A549 (cell line): ENCODE measurements at regions not wholly inside any gene's neighbourhood (a gene's known extent, or its start where the extent isn't known, plus 50 kb on each side); places are given as distances from the start of the nearest gene placed in this dataset.
A peak's percentile ranks its signal among the peaks of the same experiment; 100 is the strongest.

Experiments
- ATAC-seq, 2 experiments: fragments of 200-7000 bp in 1 of 2; fragments of >200 bp in 1 of 2; cut with Nextera tagmentation in 1 of 2; cut with Tn5 transposase in 1 of 2; 3 replicates each; pipeline versions ENCODE4 v1.8.0 to v1.9.1; 2018 to 2020; ENCODE audit warnings: mild to moderate bottlenecking in 1 of 2, moderate library complexity in 1 of 2
- CTCF ChIA-PET: fragments of 300-600 bp; sonication (Branson Sonifier 250); formaldehyde crosslinking; extraction: SDS; loops from one replicate; lab custom pipeline; 2021; ENCODE audit warnings: antibody characterized with exemption, inconsistent platforms; lab: Yijun Ruan, JAX
- POLR2A ChIA-PET: fragments of 350-600 bp; formaldehyde crosslinking; extraction: SDS; loops from one replicate; lab custom pipeline; 2021; ENCODE audit warnings: antibody characterized with exemption, inconsistent platforms; lab: Yijun Ruan, JAX
- DNase-seq, 2 experiments: peaks; one replicate each; pipeline versions ENCODE4 v3.0.0 to v3.0.0-alpha.2; 2011 to 2016; ENCODE audit warnings: low read depth in 1 of 2, low spot score in 1 of 2
- FAIRE-seq: peaks from 2 replicates; lab custom pipeline; 2011; peaks lifted over from hg19 to GRCh38; lab: Jason Lieb, UNC
- H3K27ac ChIP-seq, 2 experiments: fragments of >200 bp; sonication (Bioruptor Twin); formaldehyde crosslinking; 3 replicates each; pipeline ENCODE4 v1.5.1; 2016 to 2017
- H3K4me1 ChIP-seq: fragments of >200 bp; sonication (Bioruptor Twin); formaldehyde crosslinking; 3 replicates; pipeline ENCODE4 v1.6.1; 2016
- H3K4me2 ChIP-seq: fragments of >200 bp; sonication (Bioruptor Twin); formaldehyde crosslinking; 3 replicates; pipeline ENCODE4 v1.6.1; 2016
- H3K4me3 ChIP-seq: fragments of >200 bp; sonication (Bioruptor Twin); formaldehyde crosslinking; 3 replicates; pipeline ENCODE4 v1.5.1; 2016
- H3K9me3 ChIP-seq: fragments of >200 bp; sonication (Bioruptor Twin); formaldehyde crosslinking; 3 replicates; pipeline ENCODE4 v1.6.1; 2016
- BCL3 ChIP-seq: fragments of >200 bp; sonication (Bioruptor Twin); formaldehyde crosslinking; IDR thresholded peaks from 3 replicates; pipeline ENCODE4 v1.6.1; 2016
- BHLHE40 ChIP-seq: IDR thresholded peaks from 2 replicates; pipeline ENCODE4 v1.6.1; 2012; ENCODE audit warnings: low read depth, low read length, inconsistent platforms
- CBX8 ChIP-seq: fragments of 200-600 bp; sonication (generic); IDR thresholded peaks from 2 replicates; pipeline ENCODE4 v1.6.1; 2016
- CEBPB ChIP-seq, 2 experiments: fragments of >200 bp in 1 of 2; sonication (Bioruptor Twin) in 1 of 2; formaldehyde crosslinking in 1 of 2; IDR thresholded peaks; 2 replicates each; pipeline ENCODE4 v1.6.1; 2012 to 2016
- CHD2 ChIP-seq: fragments of 150-350 bp; IDR thresholded peaks from 2 replicates; pipeline ENCODE4 v1.6.1; 2014; ENCODE audit warnings: low read length; ENCODE audit not compliant: partially characterized antibody
- CHD4 ChIP-seq: fragments of 200-600 bp; sonication (generic); IDR thresholded peaks from 2 replicates; pipeline ENCODE4 v1.6.1; 2016; ENCODE audit warnings: antibody characterized with exemption, mild to moderate bottlenecking, borderline replicate concordance
- EHMT2 ChIP-seq: fragments of 200-600 bp; sonication (generic); IDR thresholded peaks from 2 replicates; pipeline ENCODE4 v1.6.1; 2016; ENCODE audit warnings: antibody characterized with exemption, low read depth, mild to moderate bottlenecking, moderate library complexity
- ESRRA ChIP-seq: fragments of 150-350 bp; IDR thresholded peaks from 2 replicates; pipeline ENCODE4 v1.6.1; 2014; ENCODE audit warnings: mild to moderate bottlenecking, low read length, borderline replicate concordance
- FOSL2 ChIP-seq, 2 experiments: fragments of 450-650 bp in 1 of 2; fragments of >200 bp in 1 of 2; sonication (Bioruptor Twin) in 1 of 2; formaldehyde crosslinking; IDR thresholded peaks; 2 replicates each; pipeline versions ENCODE4 v1.5.0 to v1.6.1; 2016 to 2020; ENCODE audit warnings: mild to moderate bottlenecking in 1 of 2, moderate library complexity in 1 of 2
- HDAC2 ChIP-seq: fragments of 200-600 bp; sonication (generic); IDR thresholded peaks from 2 replicates; pipeline ENCODE4 v1.6.1; 2016
- HEYL ChIP-seq: fragments of 250-450 bp; sonication (Bioruptor Pico); IDR thresholded peaks from 2 replicates; pipeline ENCODE4 v1.8.0; 2021; ENCODE audit warnings: mild to moderate bottlenecking, moderate library complexity
- HOXB13 ChIP-seq: fragments of 250-450 bp; sonication (Bioruptor Pico); IDR thresholded peaks from 2 replicates; pipeline ENCODE4 v1.5.0; 2020; ENCODE audit warnings: low read depth, mild to moderate bottlenecking, moderate library complexity
- JUN ChIP-seq, 2 experiments: fragments of >200 bp; sonication (Bioruptor Twin); formaldehyde crosslinking; IDR thresholded peaks; 2 replicates in 1 of 2; 3 replicates in 1 of 2; pipeline ENCODE4 v1.6.1; 2016 to 2017
- JUNB ChIP-seq: fragments of >200 bp; sonication (Bioruptor Twin); formaldehyde crosslinking; IDR thresholded peaks from 2 replicates; pipeline ENCODE4 v1.6.1; 2016
- MAFK ChIP-seq: fragments of 450-650 bp; IDR thresholded peaks from 2 replicates; pipeline ENCODE4 v1.6.1; 2014; ENCODE audit not compliant: partially characterized antibody
- MAZ ChIP-seq: fragments of 150-350 bp; IDR thresholded peaks from 2 replicates; pipeline ENCODE4 v1.6.1; 2014; ENCODE audit warnings: antibody characterized with exemption, low read depth, low read length, borderline replicate concordance
- NR3C1 ChIP-seq: fragments of >200 bp; sonication (Bioruptor Twin); formaldehyde crosslinking; IDR thresholded peaks from 3 replicates; pipeline ENCODE4 v1.6.1; 2017
- PBX3 ChIP-seq: IDR thresholded peaks from 2 replicates; pipeline ENCODE4 v1.6.1; 2012
- POLR2AphosphoS2 ChIP-seq: conservative IDR thresholded peaks from 2 replicates; pipeline ENCODE4 v1.6.1; 2012; ENCODE audit warnings: low read length, improper control_type of control experiment, inconsistent platforms
- RFX5 ChIP-seq: fragments of 450-650 bp; IDR thresholded peaks from 2 replicates; pipeline ENCODE4 v1.7.1; 2014; ENCODE audit warnings: antibody characterized with exemption, mild to moderate bottlenecking, moderate library complexity
- SMC3 ChIP-seq: fragments of >200 bp; sonication (Bioruptor Twin); formaldehyde crosslinking; IDR thresholded peaks from 3 replicates; pipeline ENCODE4 v1.6.1; 2018; ENCODE audit warnings: inconsistent platforms
- ZFP36 ChIP-seq: fragments of 450-650 bp; IDR thresholded peaks from 2 replicates; pipeline ENCODE4 v1.6.1; 2014; ENCODE audit warnings: borderline replicate concordance; ENCODE audit not compliant: partially characterized antibody
- WGBS: methylation state at CpG from one replicate; pipeline ENCODE4 v1.1.6; 2017; ENCODE audit errors: missing lambda C conversion rate; 5-methylcytosine and 5-hydroxymethylcytosine counted together
- TF ChIP-seq, protein P1 (sequence below): fragments of 250-450 bp; sonication (Bioruptor Pico); IDR thresholded peaks from 2 replicates; pipeline ENCODE4 v1.5.0; 2020; ENCODE audit warnings: low read depth, mild to moderate bottlenecking, moderate library complexity
- TF ChIP-seq, protein P2 (sequence below): fragments of 250-450 bp; sonication (Bioruptor Pico); IDR thresholded peaks from 2 replicates; pipeline ENCODE4 v1.5.0; 2021; ENCODE audit warnings: mild to moderate bottlenecking, moderate library complexity, borderline replicate concordance

- Histone ChIP-seq H3K27ac (no peak overlapping the region; a peak in 2 of 6 replicates), H3K4me1 (peaks cover 54% of the 10 kb centered on the region), H3K4me2 (peak overlapping the region; percentile 15; the same call in 2 of the 3 replicates), H3K4me3 (no peak overlapping the region), H3K9me3 (no peaks in the 10 kb centered on the region)
- DNase-seq (no peak), ATAC-seq (no peak), FAIRE-seq (no peak)
- ChIA-PET POLR2A (no interaction called here), CTCF (interaction anchor here (5.5 kb wide), 1 partner anchor 9 kb away, joined by 21 read pairs; no protein-coding TSS in a partner anchor)
- no peak for TF ChIP-seq BHLHE40
- 87% methylated on average over 8 of the region's 8 CpGs for WGBS
Measured at GRCh38 chr5:77876862-77877502, 100.8 kb upstream of the TBCA start.

DNA sequence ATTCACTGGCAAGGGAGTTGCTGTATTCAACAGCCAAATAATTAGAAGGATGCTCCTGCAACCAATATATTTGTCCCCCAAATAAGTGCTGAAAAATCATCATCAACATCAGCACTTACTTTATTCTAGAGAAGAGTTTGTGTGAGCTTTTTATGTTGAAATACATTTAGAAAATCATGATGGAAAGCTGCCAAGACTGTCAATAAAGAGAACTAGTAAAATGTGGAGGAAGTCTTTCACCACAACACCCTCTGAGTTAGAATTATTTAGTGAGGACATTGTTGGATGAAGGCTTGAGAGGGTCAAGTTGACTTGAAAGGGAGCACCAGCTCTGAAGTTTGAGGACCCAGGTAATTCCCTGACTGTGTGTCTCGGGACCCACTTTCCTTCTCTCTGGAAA, 100.2 kb upstream of the TBCA start:
- Histone ChIP-seq H3K4me2 (no peak overlapping the region; the same call in 2 of the 3 replicates), H3K27ac (no peak overlapping the region), H3K4me3 (no peak overlapping the region), H3K4me1 (peaks cover 47% of the 10 kb centered on the region), H3K9me3 (no peaks in the 10 kb centered on the region)
- DNase-seq (no peak), FAIRE-seq (no peak), ATAC-seq (no peak)
- no peak for TF ChIP-seq CHD2
- TF ChIP-seq NR3C1: no peak
- no peak for TF ChIP-seq JUNB
- TF ChIP-seq CEBPB (IDR thresholded peaks at IDR 0.05): no peak
- no peak for TF ChIP-seq PBX3
- TF ChIP-seq MAFK: no peak
- TF ChIP-seq, protein P1, sequence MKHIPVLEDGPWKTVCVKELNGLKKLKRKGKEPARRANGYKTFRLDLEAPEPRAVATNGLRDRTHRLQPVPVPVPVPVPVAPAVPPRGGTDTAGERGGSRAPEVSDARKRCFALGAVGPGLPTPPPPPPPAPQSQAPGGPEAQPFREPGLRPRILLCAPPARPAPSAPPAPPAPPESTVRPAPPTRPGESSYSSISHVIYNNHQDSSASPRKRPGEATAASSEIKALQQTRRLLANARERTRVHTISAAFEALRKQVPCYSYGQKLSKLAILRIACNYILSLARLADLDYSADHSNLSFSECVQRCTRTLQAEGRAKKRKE (CRISPR knock-in tag): no peak
- no peak for TF ChIP-seq JUN (IDR thresholded peaks at IDR 0.05)
- TF ChIP-seq CHD4: no peak
- TF ChIP-seq MAZ: no peak
- TF ChIP-seq, protein P2, sequence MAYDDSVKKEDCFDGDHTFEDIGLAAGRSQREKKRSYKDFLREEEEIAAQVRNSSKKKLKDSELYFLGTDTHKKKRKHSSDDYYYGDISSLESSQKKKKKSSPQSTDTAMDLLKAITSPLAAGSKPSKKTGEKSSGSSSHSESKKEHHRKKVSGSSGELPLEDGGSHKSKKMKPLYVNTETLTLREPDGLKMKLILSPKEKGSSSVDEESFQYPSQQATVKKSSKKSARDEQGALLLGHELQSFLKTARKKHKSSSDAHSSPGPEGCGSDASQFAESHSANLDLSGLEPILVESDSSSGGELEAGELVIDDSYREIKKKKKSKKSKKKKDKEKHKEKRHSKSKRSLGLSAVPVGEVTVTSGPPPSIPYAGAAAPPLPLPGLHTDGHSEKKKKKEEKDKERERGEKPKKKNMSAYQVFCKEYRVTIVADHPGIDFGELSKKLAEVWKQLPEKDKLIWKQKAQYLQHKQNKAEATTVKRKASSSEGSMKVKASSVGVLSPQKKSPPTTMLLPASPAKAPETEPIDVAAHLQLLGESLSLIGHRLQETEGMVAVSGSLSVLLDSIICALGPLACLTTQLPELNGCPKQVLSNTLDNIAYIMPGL: no peak
- no peak for TF ChIP-seq EHMT2
- ChIA-PET CTCF (interaction anchor here (1.3 to 5.5 kb wide), 3 partner anchors 8 to 134 kb away, joined by 4 to 21 read pairs (median 4); no protein-coding TSS in a partner anchor), POLR2A (no interaction called here)
- WGBS: 95% methylated on average over 1 of the region's 1 CpG

- CTCF ChIA-PET: interaction anchor here (1.7 to 2.0 kb wide), 2 partner anchors 107 to 136 kb away, joined by 4 to 5 read pairs; no protein-coding TSS in a partner anchor
- WGBS: 79% methylated on average over 6 of the region's 6 CpGs
Measured at GRCh38 chr5:77874691-77875090, 98.6 kb upstream of the TBCA start.

GRCh38 chr5:77873239-77873638, 97.1 kb upstream of the TBCA start:
- ChIA-PET CTCF (no interaction called here), POLR2A (no interaction called here)
- DNase-seq (no peak), FAIRE-seq (no peak), ATAC-seq (no peak)
- H3K4me3 ChIP-seq: no peak overlapping the region
- no peak overlapping the region for H3K27ac ChIP-seq
- peaks cover 20% of the 10 kb centered on the region; the same call in 2 of the 3 replicates for H3K4me1 ChIP-seq
- TF ChIP-seq SMC3: no peak
- no peak for TF ChIP-seq HOXB13
- no peak for TF ChIP-seq RFX5
- TF ChIP-seq ZFP36: no peak
- TF ChIP-seq EHMT2: no peak
- no peak for TF ChIP-seq CHD2
- TF ChIP-seq, protein P1 (CRISPR knock-in tag): no peak
- TF ChIP-seq, protein P2: no peak
- no peak for TF ChIP-seq HEYL (CRISPR knock-in tag)
- TF ChIP-seq BCL3: no peak
- H3K9me3 ChIP-seq: no peaks in the 10 kb centered on the region
- H3K4me2 ChIP-seq: no peak overlapping the region

More at GRCh38 chr5:77874691-77875090, 98.6 kb upstream of the TBCA start:
- no peaks in the 10 kb centered on the region for H3K9me3 ChIP-seq
- no peak for FAIRE-seq
- TF ChIP-seq POLR2AphosphoS2 (no peak), CBX8 (no peak), ESRRA (no peak), HDAC2 (no peak), EHMT2 (no peak), FOSL2 (IDR thresholded peaks at IDR 0.05) (no peak), FOSL2 (CRISPR knock-in tag; IDR thresholded peaks at IDR 0.05) (no peak)
- TF ChIP-seq, all 56 proteins: peak for 0
- Histone ChIP-seq H3K4me3 (no peak overlapping the region), H3K4me2 (no peak overlapping the region), H3K27ac (no peak overlapping the region), H3K4me1 (peaks cover 31% of the 10 kb centered on the region)
- POLR2A ChIA-PET: no interaction called here
- ATAC-seq: no peak
- DNase-seq: no peak
